GM12878 (cell line): ENCODE measurements at regions not wholly inside any gene's neighbourhood (a gene's known extent, or its start where the extent isn't known, plus 50 kb on each side); places are given as distances from the start of the nearest gene placed in this dataset.

Experiments used
- ATAC-seq: fragments of 200-7000 bp; cut with Tn5 transposase; 3 replicates; pipeline ENCODE4 v1.9.1; 2020; ENCODE audit warnings: mild to moderate bottlenecking, moderate library complexity
- BruUV-seq: library from RNA; stranded (reverse); fragments of 400-500 nt; replicated peaks from 2 replicates; lab custom pipeline; 2021; lab: Mats Ljungman, UMichigan
- CTCF ChIA-PET: fragments of 300-600 bp; sonication (Branson Sonifier 250); formaldehyde crosslinking; extraction: SDS; loops from one replicate; lab custom pipeline; 2021; ENCODE audit warnings: inconsistent platforms; lab: Yijun Ruan, JAX
- POLR2A ChIA-PET: fragments of 350-600 bp; formaldehyde crosslinking; extraction: SDS; loops from one replicate; lab custom pipeline; 2021; ENCODE audit warnings: inconsistent platforms; lab: Charles Lee
- RAD21 ChIA-PET: fragments of 300-600 bp; sonication (Branson Sonifier 250); formaldehyde crosslinking; loops from one replicate; lab custom pipeline; 2023; ENCODE audit warnings: antibody characterized with exemption; ENCODE audit not compliant: unreplicated experiment; lab: Charles Lee
- SMC1A ChIA-PET: fragments of 300-600 bp; sonication (Branson Sonifier 250); formaldehyde crosslinking; loops from one replicate; lab custom pipeline; 2023; ENCODE audit not compliant: unreplicated experiment, uncharacterized antibody; lab: Charles Lee
- DNase-seq: peaks from one replicate; pipeline ENCODE4 v3.0.0-alpha.2; 2011; ENCODE audit warnings: low read depth, low spot score
- FAIRE-seq: peaks from 3 replicates; lab custom pipeline; 2011; peaks lifted over from hg19 to GRCh38; lab: Jason Lieb, UNC
- H2AFZ ChIP-seq: 2 replicates; pipeline ENCODE4 v1.6.0; 2011; ENCODE audit warnings: low read depth, low read length, control low read depth; ENCODE audit not compliant: control insufficient read depth
- H3K27ac ChIP-seq: 2 replicates; pipeline ENCODE4 v1.5.1; 2011; ENCODE audit warnings: control low read depth; ENCODE audit not compliant: control insufficient read depth, insufficient read depth
- H3K27me3 ChIP-seq, 2 experiments: replicated peaks in 1 of 2; 2 replicates each; pipeline versions ENCODE4 v1.6.0 to v1.6.1; 2011; ENCODE audit warnings: low read length in 1 of 2; ENCODE audit not compliant: control insufficient read depth in 2 of 2, insufficient read depth in 2 of 2
- H3K36me3 ChIP-seq, 2 experiments: 2 replicates each; pipeline ENCODE4 v1.5.1; 2011; ENCODE audit warnings: low read length in 1 of 2; ENCODE audit not compliant: control insufficient read depth in 2 of 2, insufficient read depth in 2 of 2
- H3K4me1 ChIP-seq: 2 replicates; pipeline ENCODE4 v1.6.1; 2011; ENCODE audit warnings: mild to moderate bottlenecking, low read length, moderate library complexity, mixed read lengths; ENCODE audit not compliant: control insufficient read depth, insufficient read depth
- H3K4me2 ChIP-seq: 2 replicates; pipeline ENCODE4 v1.6.0; 2011; ENCODE audit warnings: control low read depth; ENCODE audit not compliant: control insufficient read depth, insufficient read depth
- H3K4me3 ChIP-seq: fragments of 200-600 bp; sonication (generic); 2 replicates; pipeline ENCODE4 v1.5.1; 2016
- H3K79me2 ChIP-seq: 2 replicates; pipeline ENCODE4 v1.6.0; 2011; ENCODE audit warnings: low read length; ENCODE audit not compliant: control insufficient read depth, insufficient read depth
- H3K9ac ChIP-seq: 2 replicates; pipeline ENCODE4 v1.8.0; 2011; ENCODE audit warnings: low read length, control low read depth, mixed read lengths; ENCODE audit not compliant: control insufficient read depth, insufficient read depth
- H3K9me3 ChIP-seq: replicated peaks from 3 replicates; pipeline ENCODE4 v1.5.1; 2011; ENCODE audit warnings: mild to moderate bottlenecking, low read length; ENCODE audit not compliant: control insufficient read depth, insufficient read depth
- H4K20me1 ChIP-seq: 2 replicates; pipeline ENCODE4 v1.6.0; 2011; ENCODE audit not compliant: control insufficient read depth, insufficient read depth
- GABPA ChIP-seq: IDR thresholded peaks from 2 replicates; pipeline ENCODE4 v1.6.1; 2014; ENCODE audit warnings: antibody characterized with exemption, low read depth, mild to moderate bottlenecking, inconsistent platforms
- KDM1A ChIP-seq: fragments of 200-600 bp; sonication (generic); IDR thresholded peaks from 2 replicates; pipeline ENCODE4 v1.6.1; 2016; ENCODE audit warnings: borderline replicate concordance
- PAX5 ChIP-seq: IDR thresholded peaks from 2 replicates; pipeline ENCODE4 v1.6.1; 2011; ENCODE audit warnings: low read depth, low read length, borderline replicate concordance
- PML ChIP-seq: IDR thresholded peaks from 2 replicates; pipeline ENCODE4 v1.6.1; 2012; ENCODE audit warnings: low read length, inconsistent platforms
- RCOR1 ChIP-seq: conservative IDR thresholded peaks from 2 replicates; pipeline ENCODE4 v1.6.1; 2012; ENCODE audit warnings: low read depth, low read length, improper control_type of control experiment
- SRF ChIP-seq, 2 experiments: IDR thresholded peaks; 2 replicates each; pipeline ENCODE4 v1.6.1; 2011; ENCODE audit warnings: low read depth in 2 of 2, low read length in 2 of 2, mild to moderate bottlenecking in 1 of 2, moderate library complexity in 1 of 2
- STAT1 ChIP-seq: fragments of 450-650 bp; conservative IDR thresholded peaks from 2 replicates; pipeline ENCODE4 v1.6.1; 2014; ENCODE audit warnings: antibody characterized with exemption, mild to moderate bottlenecking
- TCF7 ChIP-seq: IDR thresholded peaks from 2 replicates; pipeline ENCODE4 v1.6.1; 2014; ENCODE audit warnings: antibody characterized with exemption, borderline replicate concordance
- ZNF24 ChIP-seq: fragments of 450-650 bp; IDR thresholded peaks from 2 replicates; pipeline ENCODE4 v1.6.1; 2017; ENCODE audit warnings: antibody characterized with exemption, mild to moderate bottlenecking
- ZNF622 ChIP-seq: fragments of 450-650 bp; IDR thresholded peaks from 2 replicates; pipeline ENCODE4 v1.6.1; 2017; ENCODE audit warnings: mild to moderate bottlenecking, inconsistent platforms
- WGBS: methylation state at CpG from one replicate; pipeline ENCODE4 v1.1.6; 2016; ENCODE audit warnings: low lambda C conversion rate; ENCODE audit not compliant: insufficient replicate concordance, insufficient coverage; ENCODE audit errors: missing lambda C conversion rate; 5-methylcytosine and 5-hydroxymethylcytosine counted together
- in situ Hi-C: fragments of 300-500 bp; cut with MboI; formaldehyde crosslinking; loops from 9 replicates; pipeline ENCODE4 v1.14.3; 2018; ENCODE audit warnings: mixed read lengths
- intact Hi-C: fragments of 100-400 bp; cut with micrococcal nuclease; formaldehyde crosslinking; loops from one replicate; pipeline ENCODE4 v1.14.2; 2022; ENCODE audit not compliant: unreplicated experiment
- TF ChIP-seq, protein P1 (sequence below): IDR thresholded peaks from 2 replicates; pipeline ENCODE4 v1.6.1; 2011; ENCODE audit warnings: low read depth, low read length, improper control_type of control experiment, borderline replicate concordance
- TF ChIP-seq, protein P2 (sequence below): fragments of 450-650 bp; formaldehyde crosslinking; IDR thresholded peaks from 2 replicates; pipeline ENCODE4 v1.4.0; 2020; ENCODE audit warnings: mild to moderate bottlenecking, moderate library complexity
- TF ChIP-seq, protein P3 (sequence below): IDR thresholded peaks from 2 replicates; pipeline ENCODE4 v1.6.1; 2012; ENCODE audit warnings: improper control_type of control experiment, low read depth, low read length; ENCODE audit not compliant: insufficient replicate concordance
- TF ChIP-seq, protein P4 (sequence below): IDR thresholded peaks from 2 replicates; pipeline ENCODE4 v1.6.1; 2011; ENCODE audit warnings: borderline replicate concordance, low read depth, mild to moderate bottlenecking, moderate library complexity, low read length; ENCODE audit not compliant: insufficient read depth, poor library complexity, severe bottlenecking

DNA sequence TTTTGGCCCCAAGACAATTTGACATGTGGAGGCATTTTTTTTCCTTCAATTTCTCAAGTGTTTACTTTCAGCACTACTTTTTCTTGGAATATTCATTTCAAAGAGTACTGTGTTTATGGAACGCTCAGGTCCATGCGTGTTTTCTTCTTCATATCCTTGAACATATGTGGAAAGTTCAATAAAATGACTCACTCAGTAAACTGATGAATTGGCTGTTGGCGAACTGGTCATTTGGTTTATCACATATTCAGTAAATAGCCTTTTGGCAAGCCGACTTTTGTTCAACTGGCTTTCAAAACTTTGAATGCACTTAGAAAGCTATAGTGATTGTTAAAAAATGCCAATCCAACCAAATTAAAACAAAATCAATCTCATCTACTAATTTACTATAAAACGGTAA is 964.6 kb upstream of the SLC35B3 start:
- no peak for DNase-seq
- FAIRE-seq, result no peak
- no peaks in the 10 kb centered on the region for H4K20me1 ChIP-seq
- H3K4me1 ChIP-seq, result no peaks in the 10 kb centered on the region
- SMC1A ChIA-PET, result no interaction called here
- H3K4me3 ChIP-seq, result no peak overlapping the region
- H3K9ac ChIP-seq, result no peak overlapping the region
- no TSS peak for BruUV-seq
- H3K27me3 ChIP-seq, result no peaks in the 10 kb centered on the region
- no peak for ATAC-seq
- 63% methylated on average over 5 of the region's 5 CpGs for WGBS
- H3K36me3 ChIP-seq, result no peaks in the 10 kb centered on the region
- RAD21 ChIA-PET, result no interaction called here
- H3K4me2 ChIP-seq, result no peak overlapping the region
- H3K79me2 ChIP-seq, result no peaks in the 10 kb centered on the region
- POLR2A ChIA-PET, result no interaction called here
- intact Hi-C loops, result no loop called here
- no peaks in the 10 kb centered on the region for H3K9me3 ChIP-seq
- CTCF ChIA-PET, result no interaction called here
- H2AFZ ChIP-seq, result no peak overlapping the region
- in situ Hi-C loops, result no loop called here
- H3K27ac ChIP-seq, result no peak overlapping the region
- TF ChIP-seq RCOR1, result no peak
- no peak for TF ChIP-seq GABPA
- TF ChIP-seq, protein P1, sequence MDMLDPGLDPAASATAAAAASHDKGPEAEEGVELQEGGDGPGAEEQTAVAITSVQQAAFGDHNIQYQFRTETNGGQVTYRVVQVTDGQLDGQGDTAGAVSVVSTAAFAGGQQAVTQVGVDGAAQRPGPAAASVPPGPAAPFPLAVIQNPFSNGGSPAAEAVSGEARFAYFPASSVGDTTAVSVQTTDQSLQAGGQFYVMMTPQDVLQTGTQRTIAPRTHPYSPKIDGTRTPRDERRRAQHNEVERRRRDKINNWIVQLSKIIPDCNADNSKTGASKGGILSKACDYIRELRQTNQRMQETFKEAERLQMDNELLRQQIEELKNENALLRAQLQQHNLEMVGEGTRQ, result no peak
- no peak for TF ChIP-seq ZNF24
- TF ChIP-seq, protein P2, sequence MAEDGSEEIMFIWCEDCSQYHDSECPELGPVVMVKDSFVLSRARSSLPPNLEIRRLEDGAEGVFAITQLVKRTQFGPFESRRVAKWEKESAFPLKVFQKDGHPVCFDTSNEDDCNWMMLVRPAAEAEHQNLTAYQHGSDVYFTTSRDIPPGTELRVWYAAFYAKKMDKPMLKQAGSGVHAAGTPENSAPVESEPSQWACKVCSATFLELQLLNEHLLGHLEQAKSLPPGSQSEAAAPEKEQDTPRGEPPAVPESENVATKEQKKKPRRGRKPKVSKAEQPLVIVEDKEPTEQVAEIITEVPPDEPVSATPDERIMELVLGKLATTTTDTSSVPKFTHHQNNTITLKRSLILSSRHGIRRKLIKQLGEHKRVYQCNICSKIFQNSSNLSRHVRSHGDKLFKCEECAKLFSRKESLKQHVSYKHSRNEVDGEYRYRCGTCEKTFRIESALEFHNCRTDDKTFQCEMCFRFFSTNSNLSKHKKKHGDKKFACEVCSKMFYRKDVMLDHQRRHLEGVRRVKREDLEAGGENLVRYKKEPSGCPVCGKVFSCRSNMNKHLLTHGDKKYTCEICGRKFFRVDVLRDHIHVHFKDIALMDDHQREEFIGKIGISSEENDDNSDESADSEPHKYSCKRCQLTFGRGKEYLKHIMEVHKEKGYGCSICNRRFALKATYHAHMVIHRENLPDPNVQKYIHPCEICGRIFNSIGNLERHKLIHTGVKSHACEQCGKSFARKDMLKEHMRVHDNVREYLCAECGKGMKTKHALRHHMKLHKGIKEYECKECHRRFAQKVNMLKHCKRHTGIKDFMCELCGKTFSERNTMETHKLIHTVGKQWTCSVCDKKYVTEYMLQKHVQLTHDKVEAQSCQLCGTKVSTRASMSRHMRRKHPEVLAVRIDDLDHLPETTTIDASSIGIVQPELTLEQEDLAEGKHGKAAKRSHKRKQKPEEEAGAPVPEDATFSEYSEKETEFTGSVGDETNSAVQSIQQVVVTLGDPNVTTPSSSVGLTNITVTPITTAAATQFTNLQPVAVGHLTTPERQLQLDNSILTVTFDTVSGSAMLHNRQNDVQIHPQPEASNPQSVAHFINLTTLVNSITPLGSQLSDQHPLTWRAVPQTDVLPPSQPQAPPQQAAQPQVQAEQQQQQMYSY (CRISPR knock-in tag), result no peak
- no peak for TF ChIP-seq KDM1A
- no peak for TF ChIP-seq ZNF622
- TF ChIP-seq PML, result no peak
- TF ChIP-seq PAX5, result no peak
- TF ChIP-seq, protein P3, sequence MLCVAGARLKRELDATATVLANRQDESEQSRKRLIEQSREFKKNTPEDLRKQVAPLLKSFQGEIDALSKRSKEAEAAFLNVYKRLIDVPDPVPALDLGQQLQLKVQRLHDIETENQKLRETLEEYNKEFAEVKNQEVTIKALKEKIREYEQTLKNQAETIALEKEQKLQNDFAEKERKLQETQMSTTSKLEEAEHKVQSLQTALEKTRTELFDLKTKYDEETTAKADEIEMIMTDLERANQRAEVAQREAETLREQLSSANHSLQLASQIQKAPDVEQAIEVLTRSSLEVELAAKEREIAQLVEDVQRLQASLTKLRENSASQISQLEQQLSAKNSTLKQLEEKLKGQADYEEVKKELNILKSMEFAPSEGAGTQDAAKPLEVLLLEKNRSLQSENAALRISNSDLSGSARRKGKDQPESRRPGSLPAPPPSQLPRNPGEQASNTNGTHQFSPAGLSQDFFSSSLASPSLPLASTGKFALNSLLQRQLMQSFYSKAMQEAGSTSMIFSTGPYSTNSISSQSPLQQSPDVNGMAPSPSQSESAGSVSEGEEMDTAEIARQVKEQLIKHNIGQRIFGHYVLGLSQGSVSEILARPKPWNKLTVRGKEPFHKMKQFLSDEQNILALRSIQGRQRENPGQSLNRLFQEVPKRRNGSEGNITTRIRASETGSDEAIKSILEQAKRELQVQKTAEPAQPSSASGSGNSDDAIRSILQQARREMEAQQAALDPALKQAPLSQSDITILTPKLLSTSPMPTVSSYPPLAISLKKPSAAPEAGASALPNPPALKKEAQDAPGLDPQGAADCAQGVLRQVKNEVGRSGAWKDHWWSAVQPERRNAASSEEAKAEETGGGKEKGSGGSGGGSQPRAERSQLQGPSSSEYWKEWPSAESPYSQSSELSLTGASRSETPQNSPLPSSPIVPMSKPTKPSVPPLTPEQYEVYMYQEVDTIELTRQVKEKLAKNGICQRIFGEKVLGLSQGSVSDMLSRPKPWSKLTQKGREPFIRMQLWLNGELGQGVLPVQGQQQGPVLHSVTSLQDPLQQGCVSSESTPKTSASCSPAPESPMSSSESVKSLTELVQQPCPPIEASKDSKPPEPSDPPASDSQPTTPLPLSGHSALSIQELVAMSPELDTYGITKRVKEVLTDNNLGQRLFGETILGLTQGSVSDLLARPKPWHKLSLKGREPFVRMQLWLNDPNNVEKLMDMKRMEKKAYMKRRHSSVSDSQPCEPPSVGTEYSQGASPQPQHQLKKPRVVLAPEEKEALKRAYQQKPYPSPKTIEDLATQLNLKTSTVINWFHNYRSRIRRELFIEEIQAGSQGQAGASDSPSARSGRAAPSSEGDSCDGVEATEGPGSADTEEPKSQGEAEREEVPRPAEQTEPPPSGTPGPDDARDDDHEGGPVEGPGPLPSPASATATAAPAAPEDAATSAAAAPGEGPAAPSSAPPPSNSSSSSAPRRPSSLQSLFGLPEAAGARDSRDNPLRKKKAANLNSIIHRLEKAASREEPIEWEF, result no peak
- no peak for TF ChIP-seq TCF7
- no peak for TF ChIP-seq STAT1
- TF ChIP-seq SRF (IDR thresholded peaks at IDR 0.05; ENCODE audit: low read depth in 2 of 2, low read length in 2 of 2), result no peak
- TF ChIP-seq, protein P4, sequence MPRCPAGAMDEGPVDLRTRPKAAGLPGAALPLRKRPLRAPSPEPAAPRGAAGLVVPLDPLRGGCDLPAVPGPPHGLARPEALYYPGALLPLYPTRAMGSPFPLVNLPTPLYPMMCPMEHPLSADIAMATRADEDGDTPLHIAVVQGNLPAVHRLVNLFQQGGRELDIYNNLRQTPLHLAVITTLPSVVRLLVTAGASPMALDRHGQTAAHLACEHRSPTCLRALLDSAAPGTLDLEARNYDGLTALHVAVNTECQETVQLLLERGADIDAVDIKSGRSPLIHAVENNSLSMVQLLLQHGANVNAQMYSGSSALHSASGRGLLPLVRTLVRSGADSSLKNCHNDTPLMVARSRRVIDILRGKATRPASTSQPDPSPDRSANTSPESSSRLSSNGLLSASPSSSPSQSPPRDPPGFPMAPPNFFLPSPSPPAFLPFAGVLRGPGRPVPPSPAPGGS, result no peak
